Right lobe of liver (tissue), 4 donors: ENCODE measurements at regions not wholly inside any gene's neighbourhood (a gene's known extent, or its start where the extent isn't known, plus 50 kb on each side); places are given as distances from the start of the nearest gene placed in this dataset.

Experiments used
- CTCF ChIP-seq, 4 donors: fragments of 200-600 bp in 3 of 4; fragments of 450-650 bp in 1 of 4; IDR thresholded peaks; one replicate each; pipeline versions ENCODE4 v1.5.1 to v1.8.0; 2016 to 2022; ENCODE audit warnings: antibody characterized with exemption in 4 of 4, mild to moderate bottlenecking in 2 of 4
- POLR2A ChIP-seq: fragments of 450-650 bp; IDR thresholded peaks from one replicate; pipeline ENCODE4 v1.6.1; 2017; ENCODE audit warnings: antibody characterized with exemption, mild to moderate bottlenecking
- donor health status: DM: no; HTN: no; CAD: no.
- donor health status: DM: no; HTN: no; CAD: no.
- donor health status: DM: no; HTN: yes; CAD: no.

GRCh38 chr13:22499919-22500318, 680.9 kb upstream of the SGCG start:
- TF ChIP-seq CTCF (IDR thresholded peaks at IDR 0.05), result no peak
- no peak for TF ChIP-seq POLR2A
